Muscle of arm (tissue), 1 donor: ENCODE measurements at regions not wholly inside any gene's neighbourhood (a gene's known extent, or its start where the extent isn't known, plus 50 kb on each side); places are given as distances from the start of the nearest gene placed in this dataset.
"Not testable (repeated sequence)": the region's sequence is repeated elsewhere in the genome, so short reads cannot be mapped to it uniquely, and the experiment has no call there.

ENCODE experiments used
- DNase-seq: peaks from one replicate; pipeline ENCODE4 v3.0.0-alpha.2; 2013

- DNase-seq, result no peak
These were observed 195.7 kb upstream of the TMEFF2 start for GRCh38 chr2:192390401-192390800.

DNA sequence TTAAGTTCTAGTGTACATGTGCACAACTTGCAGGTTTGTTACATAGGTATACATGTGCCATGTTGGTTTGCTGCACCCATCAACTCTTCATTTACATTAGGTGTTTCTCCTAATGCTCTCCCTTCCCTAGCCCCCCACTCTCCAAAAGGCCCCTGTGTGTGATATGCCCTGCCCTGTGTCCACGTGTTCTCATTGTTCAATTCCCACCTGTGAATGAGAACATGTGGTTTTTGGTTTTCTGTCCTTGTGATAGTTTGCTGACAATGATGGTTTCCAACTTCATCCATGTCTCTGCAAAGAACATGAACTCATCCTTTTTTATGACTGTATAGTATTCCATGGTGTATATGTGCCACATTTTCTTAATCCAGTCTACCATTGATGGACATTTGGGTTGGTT is 189.5 kb upstream of the TMEFF2 start:
- not testable (repeated sequence) for DNase-seq

DNA sequence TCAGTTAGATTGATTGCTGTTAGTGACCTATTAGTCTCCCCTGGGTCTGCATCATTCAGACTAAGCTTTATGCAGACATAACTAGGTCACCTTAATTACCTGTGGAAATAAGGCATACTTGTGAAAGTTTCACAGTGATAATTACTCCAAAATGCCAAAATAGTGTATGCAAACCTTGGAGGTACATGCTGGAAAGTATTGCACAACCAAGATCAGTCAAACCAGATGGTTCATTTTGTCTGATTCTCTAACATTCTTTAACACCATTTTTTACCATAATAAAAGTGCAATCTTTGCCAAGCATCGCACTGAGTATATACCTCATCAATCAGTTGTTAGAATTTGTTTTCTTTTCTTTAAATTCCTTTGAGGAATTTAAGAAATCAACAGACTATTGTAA is 186.3 kb upstream of the TMEFF2 start:
- no peak for DNase-seq

GRCh38 chr2:192379736-192380135 is 185.0 kb upstream of the TMEFF2 start:
- DNase-seq, result no peak

- DNase-seq, result no peak
These were observed 182.4 kb upstream of the TMEFF2 start for GRCh38 chr2:192377173-192377572.

GRCh38 chr2:192373754-192374153 is 179.0 kb upstream of the TMEFF2 start:
- DNase-seq, result no peak

DNA sequence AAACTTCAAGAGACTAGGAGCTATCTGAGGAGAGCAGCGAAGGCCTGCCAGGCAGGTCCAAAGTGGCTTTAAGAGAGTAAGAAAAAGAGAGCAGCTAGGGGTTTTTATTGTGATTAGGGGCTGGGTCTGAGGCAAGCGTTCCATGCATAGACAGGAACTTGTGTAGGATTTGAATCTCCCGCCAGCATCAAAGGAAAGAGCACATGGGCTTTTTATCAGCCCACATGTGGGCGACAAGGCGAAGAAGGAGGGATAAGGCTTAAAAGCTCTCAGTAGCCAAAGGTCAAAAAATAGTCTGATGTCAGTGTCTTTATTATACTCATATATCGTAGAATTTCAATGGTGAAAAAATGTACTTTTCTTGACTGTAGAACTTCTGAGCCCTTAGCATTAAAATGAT is 178.5 kb upstream of the TMEFF2 start:
- DNase-seq, result no peak

DNA sequence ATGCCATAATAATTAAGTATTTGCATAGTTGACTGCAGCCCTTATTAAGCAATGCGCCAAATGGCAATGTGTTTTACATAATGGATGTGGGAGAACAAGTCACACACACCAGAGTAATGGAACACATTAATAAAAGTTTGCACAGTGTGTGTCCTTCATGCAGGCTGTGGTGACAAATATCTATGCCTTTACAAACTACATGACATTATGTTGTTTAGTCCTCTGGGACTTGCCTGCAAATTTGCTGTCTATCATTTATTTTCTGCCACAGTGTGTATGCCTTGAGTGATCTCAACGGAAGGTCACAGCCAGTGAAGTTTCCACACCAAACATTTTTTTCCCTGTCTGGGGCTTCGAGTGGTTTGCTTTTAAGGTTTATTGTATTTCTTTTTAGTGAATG is 175.2 kb upstream of the TMEFF2 start:
- no peak for DNase-seq

DNA sequence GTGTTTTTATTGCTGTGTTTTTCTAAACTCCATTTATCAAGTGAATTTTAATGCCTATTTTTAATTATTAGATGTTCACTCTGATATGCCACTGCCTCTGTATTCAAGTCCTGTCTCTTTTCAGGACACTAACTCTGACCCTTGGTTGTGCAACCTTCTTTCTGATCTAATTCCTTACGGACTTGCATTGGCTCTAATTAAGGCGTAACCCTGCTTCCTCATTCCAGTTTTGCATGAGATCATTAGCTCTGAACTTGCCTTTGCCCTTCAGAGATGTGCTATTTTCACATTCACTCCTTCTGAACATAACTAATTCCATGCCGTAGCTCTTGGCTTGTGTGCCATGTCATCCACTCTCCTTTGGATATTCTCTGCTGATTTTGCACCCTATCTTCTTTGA is 162.5 kb upstream of the TMEFF2 start:
- no peak for DNase-seq

DNA sequence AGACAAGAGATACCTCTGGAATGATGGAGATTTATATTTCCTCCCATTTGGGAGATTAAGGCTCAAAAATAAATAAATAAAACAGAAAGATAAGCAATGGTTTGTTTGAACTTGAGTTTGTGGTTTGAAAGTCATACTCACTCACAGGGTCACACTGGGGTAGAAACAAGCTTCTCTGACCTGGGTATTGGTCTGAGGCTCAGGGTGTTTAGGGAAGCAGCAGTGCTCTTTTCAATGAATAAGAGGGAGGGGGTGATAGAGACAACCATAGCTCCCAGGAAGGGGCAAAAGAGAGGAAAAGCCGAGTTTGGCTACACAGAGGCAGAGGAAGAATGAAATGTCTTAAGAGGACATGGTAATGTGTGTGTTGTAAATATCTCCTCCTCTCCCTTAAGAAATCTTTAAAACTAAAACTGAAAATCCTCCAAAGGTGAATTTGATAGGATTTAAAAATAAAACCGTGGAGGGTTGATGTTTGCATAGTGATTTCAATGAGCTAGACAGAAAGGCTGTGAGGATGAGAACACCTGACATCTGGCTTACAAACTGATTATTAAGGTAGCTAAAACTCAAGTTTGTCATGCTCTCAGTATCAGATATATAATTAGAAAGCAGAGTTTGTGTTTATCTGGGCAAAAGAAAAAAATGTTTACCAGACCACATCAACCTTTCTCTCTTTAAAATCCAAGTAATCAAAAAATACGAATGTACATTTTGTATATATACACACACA is 159.9 kb upstream of the TMEFF2 start:
- DNase-seq, result no peak

DNA sequence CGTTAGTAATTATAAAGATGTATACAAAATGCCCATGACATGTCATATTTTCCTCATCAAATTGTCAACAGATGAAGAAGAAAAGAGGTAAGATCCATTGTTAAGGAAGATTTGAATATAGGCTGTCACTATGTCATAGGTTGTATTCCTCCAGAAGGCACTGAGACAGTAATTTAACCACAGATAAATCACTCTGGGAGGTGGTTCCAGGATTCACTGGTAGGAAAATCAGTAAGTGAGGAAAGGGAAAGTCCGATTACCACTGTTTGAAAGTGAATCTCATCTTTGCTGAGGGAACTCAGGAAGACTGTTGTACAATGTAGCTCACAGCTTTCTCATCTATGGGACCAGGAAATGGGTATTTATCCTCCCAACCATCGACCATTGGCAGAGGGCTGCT is 152.8 kb upstream of the TMEFF2 start:
- no peak for DNase-seq

DNA sequence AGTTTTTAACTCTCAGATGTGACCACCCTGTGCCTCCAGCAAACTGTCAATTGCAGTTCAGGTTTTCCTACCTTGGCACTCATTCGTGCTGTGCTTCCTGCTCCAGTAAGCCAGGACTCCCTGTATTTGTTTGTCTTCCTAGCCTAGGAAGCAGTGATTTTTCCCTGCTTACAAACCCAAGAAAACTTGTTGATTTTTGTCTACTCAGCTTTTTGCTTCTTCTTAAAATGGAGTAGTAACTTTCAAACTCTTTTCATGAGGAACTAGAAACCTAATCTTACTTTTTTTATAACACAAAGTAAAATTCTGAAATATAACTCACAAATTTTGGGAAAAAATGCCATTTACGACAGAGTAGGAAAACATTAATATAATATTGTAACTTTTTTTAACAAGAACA is 150.6 kb upstream of the TMEFF2 start:
- no peak for DNase-seq

- DNase-seq, result no peak
These were observed 138.9 kb upstream of the TMEFF2 start for GRCh38 chr2:192333642-192334041.

DNA sequence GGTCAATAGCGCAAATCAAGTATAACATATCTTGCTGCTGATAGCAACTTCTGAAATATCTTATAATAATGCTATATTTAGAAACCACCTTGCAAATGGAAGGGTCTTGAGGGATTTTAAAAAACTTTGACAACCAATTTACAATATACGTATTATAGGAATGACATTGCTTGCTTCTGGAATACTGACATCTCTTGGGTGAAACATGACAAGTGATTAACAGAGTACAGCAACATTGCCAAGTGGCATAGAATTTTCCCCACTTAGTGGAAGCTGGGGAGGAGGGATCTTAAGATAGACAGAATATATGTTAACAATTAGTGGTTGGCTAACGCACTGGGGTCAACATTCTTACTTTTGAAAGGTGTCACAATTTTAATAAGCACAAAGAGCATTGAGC is 133.6 kb upstream of the TMEFF2 start:
- DNase-seq, result no peak

DNA sequence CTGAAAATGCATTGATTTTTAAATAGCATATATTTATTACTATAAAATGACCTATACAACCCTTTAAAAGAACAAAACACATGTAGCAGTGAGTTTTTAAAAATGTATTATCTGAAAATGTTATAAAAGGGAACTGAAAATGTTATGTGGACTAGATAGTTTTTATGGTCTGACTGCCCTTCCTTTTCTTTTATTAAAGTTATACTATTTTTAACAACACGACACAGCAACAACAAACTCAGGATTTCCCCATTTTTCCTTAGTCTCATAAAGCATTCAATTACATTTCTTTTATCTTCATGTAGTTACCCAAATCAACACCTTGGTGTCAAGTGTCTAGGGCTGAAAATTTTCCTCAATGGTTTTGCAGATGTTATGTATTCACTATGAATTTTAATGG is 132.8 kb upstream of the TMEFF2 start:
- DNase-seq, result no peak

GRCh38 chr2:192315543-192315942 is 120.8 kb upstream of the TMEFF2 start:
- no peak for DNase-seq

GRCh38 chr2:192314800-192315481 is 120.2 kb upstream of the TMEFF2 start:
- DNase-seq, result no peak

DNA sequence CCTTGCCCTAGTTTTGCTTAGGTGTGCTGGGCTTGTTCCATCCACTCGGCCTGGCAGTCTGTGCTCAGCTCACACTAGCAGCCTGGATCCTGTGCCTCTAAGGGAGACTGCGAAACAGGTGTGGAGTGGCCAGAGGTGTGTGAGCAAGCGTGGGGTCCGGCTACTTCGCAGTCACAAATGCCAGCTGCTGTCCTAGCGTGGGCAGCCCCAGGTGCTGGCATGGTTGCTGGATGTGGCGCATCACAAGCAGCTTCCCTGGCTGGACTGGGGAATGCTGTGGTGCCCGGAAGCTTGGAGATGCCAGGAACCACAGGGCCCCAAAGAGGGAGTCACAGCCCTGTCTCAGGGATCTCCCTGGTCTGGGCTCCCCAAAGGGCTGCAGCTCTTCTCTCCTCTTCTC is 119.0 kb upstream of the TMEFF2 start:
- no peak for DNase-seq

DNA sequence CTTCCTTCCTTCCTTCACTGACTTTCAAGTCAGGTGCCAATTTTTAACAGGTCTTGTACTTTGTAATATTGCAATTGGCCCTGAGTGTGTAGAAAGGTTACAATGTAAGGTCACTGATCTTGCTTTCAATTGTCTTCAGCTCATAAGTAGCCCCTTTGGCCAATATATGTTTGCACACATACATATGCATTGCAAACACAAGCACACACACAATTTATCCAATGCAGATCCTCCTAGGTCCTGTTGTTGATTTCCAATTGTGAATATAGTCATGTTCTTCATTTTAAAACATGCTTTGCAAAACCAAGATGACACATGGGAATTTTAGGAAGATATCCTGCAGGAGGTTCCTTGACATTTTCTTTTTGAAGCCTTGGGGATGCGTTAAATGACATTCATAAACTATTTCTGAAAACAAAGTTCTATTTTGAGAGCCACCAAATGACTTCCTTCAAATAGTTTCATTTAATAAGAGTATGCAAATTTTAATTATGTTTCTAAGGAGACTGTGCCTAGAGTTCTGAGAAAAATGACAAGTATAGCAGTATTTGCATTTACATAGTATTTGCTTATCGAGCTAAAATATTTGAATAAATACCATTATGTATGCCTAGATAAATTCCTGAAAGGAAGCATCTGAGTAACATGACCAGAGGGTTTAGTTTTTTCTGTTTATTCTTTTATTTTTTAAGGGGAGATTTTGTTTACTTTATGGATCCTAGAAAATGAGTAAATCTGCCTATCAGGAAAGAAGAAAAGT is 117.1 kb upstream of the TMEFF2 start:
- no peak for DNase-seq

GRCh38 chr2:192307530-192307929 is 112.8 kb upstream of the TMEFF2 start:
- no peak for DNase-seq

DNA sequence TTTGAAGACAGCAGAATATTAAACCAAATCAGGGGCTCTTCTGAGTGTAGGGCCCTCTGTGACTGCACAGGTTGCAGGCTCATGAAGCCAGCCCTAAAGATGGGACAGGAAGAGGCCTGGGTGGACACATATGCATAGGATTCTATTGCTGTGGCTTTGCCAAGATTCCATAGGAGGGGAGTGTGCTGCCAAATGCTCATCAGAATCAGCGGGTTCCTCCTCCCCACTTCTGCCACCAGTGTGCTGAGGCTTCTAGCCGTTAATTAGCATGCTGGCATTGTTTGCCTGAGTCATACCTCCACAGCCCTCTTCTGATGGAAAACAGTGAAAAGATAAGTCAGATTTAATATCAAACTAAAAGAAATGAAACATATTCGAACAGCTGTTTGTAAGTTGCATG is 103.9 kb upstream of the TMEFF2 start:
- DNase-seq, result no peak

DNA sequence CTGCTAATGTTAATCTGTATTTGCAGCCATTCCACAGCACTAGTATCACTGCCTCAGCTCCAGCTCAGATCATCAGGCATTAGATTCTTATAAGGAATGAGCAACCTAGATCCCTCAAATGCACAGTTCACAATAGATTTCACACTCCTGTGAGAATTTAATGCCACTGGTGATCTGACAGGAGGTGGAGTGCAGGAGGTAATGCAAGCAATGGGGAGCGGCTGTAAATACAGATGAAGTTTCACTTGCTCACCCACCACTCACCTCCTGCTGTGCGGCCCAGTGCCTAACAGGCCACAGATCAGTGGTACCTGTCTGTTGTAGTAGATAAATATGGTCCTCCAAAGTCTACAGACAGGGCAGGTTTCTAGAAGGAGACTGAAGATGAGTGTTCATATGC is 97.7 kb upstream of the TMEFF2 start:
- no peak for DNase-seq

GRCh38 chr2:192288295-192288694 is 93.6 kb upstream of the TMEFF2 start:
- no peak for DNase-seq
